GM03348 (cell line): ENCODE measurements at regions not wholly inside any gene's neighbourhood (a gene's known extent, or its start where the extent isn't known, plus 50 kb on each side); places are given as distances from the start of the nearest gene placed in this dataset.

ENCODE experiments used
- DNase-seq: peaks from one replicate; pipeline ENCODE4 v3.0.0; 2012; ENCODE audit warnings: low spot score

DNA sequence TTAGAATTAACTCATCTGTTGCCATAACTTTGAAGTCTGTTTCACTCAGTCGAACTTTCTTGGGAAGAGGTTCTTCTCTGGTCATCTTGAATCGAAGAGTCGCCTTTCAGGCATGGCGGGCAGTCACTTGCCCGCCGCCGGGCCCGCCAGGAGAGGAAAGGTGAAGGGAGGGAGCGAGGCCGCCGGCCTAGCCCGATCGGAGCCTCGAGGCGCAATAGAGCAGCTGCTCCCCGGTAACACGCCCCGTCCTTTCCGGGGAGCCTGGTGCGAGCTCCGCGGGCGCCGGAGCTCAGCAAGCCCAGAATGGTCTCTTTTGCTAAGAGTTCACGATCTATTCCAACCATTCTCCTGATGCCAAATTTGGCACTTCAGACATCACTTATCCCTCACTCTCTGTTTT, 591.8 kb downstream of the TFAP2B start:
- DNase-seq = no peak

DNA sequence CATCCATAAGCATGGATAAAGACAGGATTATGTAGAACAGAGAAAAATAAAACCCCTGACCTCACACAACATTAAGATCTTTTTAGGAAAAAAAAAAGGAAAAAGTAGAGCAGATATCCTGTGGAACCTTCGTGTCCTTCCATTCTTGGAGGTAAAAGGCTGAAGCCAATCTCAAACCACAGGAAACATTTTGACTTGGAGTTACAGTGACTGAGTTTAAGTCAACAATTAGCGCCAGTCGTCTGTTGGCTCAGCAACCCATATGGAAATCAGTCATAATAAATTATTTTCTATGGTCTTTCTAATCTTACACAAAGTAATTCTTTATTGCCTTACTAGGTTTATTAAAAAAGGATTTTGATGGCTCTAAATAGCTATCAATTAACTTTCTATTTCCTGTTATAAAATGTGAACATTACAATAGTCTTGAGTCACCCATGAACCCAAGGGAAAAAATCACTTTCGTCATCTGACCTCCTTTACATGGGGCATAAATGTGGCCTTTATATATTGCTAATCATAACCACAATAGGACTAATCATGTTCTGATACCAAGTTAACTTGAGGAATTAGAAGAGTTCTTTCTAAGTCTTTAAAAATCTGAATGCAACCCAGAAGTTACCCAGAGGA, 592.9 kb downstream of the TFAP2B start:
- DNase-seq = no peak

DNA sequence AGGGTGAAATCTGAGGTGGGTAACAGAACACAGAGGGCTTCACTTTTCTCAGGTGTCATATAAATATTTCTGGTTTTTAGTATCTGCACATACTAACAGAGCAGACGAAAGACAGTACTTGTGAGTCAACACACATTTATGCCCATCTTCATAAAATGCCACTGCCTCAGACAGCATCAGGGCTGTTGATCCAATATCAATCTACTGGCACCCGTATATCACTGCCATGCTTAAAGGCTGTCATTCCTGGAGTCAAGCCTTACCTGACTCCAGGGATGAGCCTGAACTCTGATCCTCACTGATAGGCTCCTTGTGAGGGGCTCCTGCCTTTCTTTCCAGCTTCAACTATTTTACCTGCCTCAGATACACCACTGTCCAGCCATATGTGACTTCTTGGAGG, 595.7 kb downstream of the TFAP2B start:
- no peak for DNase-seq

DNA sequence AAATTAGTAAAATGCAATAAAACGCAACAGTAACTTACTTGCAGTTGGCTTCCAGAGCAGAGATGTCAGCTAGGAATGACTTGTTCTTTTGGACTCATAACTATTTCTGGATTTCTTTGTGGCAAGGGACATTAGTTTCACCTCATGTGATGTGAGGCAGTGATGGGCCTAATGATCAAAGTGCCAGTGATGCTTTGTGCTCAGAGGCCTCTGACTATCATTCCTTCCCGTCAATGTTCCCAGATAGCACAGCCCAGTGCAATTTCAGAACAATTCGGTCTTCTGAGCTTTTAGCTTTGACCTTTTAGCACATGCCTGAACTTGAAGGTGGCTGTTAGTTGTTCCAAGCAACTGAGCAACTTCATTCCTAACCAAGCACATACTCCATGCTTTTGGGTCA, 596.8 kb downstream of the TFAP2B start:
- no peak for DNase-seq

DNA sequence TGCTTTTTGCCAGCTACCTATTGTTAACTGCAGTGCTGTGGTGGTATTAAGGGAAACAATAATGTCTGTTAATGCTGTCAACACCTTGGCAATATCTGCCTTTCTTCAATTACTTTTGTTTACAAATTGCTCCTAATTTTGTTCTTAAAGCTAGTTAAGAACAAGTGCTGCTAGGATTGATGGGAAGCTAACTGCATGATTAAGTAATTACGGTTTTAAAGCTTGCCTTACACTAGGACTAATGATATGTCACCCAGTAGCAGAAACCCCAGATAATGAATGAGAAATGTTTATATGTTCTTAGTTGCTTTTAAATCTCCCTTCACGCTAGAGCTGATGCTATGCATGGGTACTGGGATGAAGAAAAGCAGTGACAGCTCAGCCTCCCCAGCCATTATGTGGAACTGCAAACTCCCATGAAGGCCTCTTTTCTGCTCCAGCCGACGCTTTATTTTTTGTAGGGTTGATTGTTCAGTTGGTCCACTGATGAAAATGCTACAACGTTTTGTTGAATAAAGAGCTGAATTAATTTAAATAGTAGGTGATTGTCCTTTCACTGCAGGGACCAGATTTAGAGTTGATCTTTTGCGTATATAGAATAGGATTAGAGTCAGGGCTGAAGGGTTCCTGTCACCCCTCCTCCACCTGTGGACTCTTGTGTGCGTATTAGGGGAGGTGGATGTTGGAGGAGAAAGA, 610.5 kb downstream of the TFAP2B start:
- DNase-seq = no peak

DNA sequence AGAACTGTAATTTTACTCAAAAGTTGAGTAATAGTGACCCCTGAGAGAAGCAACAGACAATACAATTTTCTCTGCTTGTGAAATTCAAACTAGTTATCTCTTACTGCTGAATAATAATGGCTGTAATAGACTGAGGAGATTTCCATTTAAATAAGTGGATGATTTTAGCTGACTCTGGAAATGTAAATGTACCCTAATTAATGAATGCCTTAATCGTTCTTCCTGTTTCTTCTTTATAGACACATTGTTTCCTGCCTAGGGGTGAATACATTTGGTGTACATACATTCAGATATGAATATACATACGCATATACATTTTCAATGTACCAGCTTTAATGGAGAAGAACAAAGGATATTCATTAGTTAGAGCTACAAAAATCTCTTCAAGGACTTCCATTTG, 611.9 kb downstream of the TFAP2B start:
- no peak for DNase-seq

DNA sequence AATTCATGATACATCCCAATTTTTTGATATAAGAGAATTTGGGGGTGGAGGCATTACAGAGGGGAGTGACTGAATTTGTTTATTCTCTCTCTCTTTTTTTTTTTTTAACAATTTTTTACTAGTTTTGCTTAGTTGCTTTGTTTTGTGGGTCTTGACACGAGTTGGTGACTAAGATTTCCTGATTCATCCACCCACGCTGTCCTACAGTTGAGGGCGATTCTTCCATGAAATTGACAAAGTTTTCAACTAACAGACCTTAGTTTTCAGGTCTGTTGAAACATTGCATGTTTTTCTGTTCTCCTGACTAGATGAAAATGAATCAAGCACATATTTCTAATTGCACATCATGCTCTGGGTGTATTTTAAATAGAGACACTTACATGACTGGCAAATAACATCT, 613.8 kb downstream of the TFAP2B start:
- DNase-seq = no peak

DNA sequence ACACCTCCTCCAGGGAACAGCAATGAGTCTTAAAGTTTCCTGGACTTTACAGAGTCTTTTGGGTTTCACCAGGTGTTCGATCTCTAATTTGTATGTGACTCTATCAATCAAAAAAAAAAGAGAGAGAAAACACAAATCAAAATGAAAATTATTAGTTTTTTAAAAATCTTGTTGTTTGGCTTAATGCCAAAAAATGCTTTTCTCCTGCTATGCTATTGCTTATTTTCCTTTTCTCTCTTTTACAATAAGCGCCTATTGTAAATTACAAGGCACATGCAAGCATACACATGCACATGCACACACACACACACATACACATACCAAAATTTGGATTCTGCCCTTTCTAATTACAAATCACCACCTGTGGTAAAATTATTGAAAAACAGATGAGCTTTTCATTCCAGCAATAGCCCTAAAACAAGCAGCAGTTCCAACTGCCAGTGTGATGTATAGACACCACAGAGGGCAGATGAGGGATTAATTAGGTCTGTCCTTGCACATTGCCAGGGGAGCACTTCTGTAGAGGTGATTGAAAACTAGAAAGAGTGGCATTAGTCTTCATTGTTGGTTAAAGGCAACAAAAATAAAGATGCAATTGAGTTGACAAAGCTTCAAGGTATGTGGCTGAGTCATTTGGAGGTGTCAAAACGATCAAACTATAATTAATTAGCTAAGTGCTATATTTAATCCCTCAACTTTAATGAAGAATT, 631.7 kb downstream of the TFAP2B start:
- no peak for DNase-seq

DNA sequence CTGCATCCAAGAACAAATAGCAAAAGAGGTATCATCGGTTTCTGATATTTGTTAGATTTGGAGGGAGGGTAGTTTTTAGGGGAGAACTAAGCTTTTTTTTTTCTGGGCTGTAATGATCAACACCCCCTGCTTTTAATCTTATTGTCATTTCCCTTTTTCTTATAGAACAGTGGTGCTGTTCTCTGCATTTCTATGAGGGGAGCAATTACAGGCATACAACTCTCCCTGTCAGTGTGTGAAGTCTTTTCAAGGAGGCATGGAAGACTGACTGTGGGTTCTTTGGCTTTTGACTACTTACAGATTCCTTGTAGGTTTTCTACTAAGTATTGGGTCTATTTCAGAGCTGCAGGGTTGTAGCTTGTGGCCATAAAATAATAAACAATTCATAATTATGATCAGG, 632.3 kb downstream of the TFAP2B start:
- no peak for DNase-seq

DNA sequence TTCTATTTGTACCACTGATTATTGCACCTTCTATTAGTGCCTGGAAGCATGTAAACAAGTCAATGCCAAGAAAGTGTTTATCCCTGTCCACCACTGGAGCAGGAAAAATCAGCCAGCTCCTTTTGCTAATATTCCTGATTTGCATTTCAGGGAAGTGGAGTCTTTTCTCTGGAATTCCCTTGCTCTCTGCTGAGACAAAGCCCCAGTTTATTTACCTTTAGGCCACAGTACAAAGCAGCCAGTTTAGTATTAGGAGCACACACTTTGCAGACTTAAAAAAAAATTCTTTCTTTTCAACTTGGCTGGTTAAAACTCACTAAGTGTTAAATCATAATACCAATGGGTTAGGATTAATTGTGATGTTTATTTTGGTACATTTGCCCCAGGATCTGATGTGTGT, 631.1 kb downstream of the PKHD1 start:
- no peak for DNase-seq

DNA sequence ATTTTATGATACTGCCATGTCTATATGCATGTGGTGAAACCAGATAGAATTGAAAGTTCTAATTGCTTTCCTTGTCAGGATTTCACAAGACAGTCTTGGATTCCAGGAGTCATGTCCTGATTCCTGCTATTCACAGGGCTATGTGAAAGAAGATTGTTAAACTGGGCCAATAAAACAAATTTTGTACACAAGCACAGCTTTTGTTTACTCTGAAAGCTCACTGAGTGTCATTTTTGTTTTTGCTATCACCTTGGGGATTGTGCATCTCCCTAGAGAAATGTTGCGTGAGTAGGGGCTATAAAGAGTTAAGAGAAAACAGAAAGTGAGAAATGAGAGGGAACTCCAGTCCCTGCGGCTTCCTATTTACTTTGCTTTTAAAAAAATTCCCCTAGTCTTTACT, 627.5 kb downstream of the PKHD1 start:
- no peak for DNase-seq

DNA sequence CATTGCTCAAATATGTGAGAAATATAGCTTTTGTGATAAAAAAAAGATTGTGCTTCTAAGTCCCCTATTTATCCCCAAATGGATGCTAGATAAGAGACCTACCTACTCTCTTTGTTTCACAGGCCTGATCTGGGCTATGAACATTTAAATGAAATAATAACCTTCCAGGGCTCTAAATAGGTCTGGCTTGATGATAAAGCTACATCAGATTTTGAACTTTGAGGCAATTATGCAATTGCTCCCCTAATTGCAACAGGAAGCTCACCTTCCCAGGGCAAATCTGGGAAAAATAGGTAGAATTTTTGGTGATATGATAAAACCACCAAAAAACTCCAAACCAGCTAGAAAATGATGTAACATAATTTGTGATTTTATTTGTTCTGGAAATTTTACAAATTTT, 624.5 kb downstream of the PKHD1 start:
- no peak for DNase-seq

DNA sequence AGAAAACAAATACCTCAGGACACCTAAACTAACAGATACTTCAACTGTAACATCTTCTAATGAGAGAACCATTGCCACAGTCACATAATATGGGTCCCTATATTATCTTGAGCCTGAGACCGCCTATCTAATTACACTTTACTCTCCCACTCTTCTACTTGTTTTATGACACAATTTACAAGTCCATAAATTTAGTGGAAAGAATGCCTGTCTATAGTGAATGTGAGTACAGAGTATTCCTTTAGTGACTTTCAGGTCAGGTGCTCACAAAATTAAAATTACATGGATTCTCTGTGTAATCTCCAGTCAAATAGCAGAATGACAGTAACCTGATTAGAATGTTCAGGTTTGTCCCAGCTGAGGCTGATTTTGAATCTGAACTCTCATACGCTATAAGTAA, 624.1 kb downstream of the PKHD1 start:
- no peak for DNase-seq

DNA sequence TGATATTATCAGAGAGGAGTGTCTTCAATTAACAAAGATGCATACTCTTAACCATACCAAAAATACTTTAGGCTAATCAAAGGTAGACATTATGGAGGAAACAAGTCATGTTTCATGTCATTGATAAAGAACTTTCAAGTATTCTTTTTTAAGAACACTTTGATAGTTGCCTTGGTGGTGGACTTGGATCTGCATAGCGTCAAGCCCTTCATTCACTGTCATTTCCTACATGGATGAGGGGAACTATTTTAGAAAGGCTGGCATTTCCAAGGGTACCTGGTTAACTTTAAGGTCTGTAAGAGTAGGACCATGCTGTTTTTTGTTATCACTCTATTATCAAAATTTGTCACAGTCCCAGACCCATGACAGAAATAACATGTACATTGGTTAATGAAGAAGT, 622.5 kb downstream of the PKHD1 start:
- DNase-seq = no peak

DNA sequence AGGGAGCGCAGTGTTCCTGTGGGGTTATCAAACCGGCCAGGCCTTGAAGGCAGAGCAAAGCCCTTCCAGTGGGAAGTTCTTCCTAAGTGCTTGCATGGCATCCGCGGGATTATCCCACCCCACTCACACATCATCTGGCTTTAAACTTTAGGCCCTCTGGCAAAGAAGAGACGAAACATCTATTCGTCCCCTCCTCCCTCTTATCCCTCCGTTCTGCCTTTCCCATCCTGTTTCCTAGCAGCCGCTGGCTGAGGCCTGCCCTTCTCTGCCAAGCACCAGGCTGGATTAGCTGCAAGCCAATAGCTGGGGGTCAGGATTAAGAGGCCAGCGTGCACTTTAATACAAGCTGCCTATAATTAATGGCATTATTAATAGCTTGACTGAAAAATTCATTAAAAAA, 621.0 kb downstream of the PKHD1 start:
- no peak for DNase-seq

DNA sequence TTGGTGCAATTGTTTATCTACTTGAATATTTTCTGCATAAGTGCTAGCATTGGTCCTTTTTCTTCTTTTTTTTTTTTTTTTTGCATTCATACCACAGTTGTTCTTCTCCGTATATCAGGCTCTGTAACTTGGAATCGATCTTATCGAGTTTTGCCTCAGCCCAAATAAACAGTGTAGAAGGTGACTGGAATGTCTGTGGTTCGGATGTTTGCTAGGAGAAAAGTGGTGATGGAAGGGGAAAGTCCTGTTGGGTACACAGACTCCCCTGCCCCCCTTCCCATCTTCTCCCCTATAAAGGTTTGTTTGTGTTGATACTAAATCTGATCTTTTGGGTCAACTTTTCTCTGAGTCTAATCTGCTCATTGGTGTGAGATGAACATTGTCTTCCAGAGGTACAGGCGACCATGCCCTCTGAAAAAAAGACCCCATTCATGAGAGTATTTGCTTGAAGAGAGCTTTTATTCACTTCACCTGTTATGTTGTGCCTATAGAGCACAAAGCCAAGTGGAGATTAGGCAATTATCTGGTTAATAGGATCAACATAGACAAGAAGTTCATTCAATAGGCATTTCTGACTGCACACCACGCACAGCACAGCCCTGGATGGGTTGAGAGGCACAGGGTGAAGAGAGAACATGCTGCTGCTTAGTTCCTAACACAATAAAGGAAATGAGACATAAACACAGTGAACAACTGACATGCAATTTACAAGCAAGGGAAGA, 620.0 kb downstream of the PKHD1 start:
- no peak for DNase-seq

DNA sequence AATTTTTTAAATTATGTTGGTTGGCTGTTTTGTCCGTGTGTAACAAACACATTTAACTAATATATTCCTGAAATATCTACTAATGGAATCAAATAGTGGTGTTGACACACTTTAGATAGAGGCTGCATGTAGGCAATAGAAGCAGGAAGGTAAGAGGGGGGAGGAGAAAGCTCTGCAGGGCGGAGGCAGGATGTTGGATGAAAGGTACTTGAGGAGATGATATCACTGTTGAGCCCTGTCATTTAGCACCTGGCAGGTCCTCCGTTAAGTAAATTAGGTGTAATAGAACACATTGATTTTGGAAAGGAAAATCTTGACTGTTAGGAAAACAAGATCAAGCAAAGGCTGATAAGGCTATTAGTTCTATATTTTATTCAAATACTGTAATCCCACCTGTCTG, 618.7 kb downstream of the PKHD1 start:
- DNase-seq = no peak

DNA sequence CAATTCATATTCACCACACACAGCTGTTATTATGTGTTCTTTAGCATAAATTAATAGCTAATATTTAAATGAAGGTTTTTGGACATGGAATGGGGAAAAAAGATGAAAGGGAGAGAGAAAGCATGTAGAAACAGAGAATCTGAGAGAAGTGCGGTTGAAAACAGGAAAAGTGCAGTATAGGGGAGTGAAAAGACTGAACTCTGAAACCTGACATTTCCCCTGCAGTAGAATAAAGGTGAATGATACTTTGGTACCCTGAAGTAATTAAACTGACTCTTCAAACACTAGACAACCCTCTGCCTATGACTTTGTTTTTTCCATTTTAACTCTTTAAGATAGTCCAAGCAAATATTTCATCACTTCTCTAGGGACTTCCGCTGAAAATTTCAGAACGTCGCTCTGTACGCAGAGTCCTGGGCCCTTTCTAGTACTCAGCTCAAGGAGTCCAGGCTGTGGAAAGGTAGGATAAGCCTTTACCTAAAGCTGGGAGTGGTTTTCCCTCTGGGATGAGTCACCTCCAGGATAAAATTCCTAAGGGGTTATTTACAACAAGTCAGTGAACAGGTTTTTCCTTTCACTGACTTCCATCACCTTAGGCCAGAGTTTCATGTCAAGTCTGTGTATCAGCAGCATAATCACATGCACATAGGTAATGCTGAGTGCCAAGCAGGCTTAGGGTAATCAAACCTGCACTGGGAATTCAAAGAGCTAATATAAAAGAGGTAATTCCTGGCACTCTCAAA, 614.5 kb downstream of the PKHD1 start:
- DNase-seq = no peak

DNA sequence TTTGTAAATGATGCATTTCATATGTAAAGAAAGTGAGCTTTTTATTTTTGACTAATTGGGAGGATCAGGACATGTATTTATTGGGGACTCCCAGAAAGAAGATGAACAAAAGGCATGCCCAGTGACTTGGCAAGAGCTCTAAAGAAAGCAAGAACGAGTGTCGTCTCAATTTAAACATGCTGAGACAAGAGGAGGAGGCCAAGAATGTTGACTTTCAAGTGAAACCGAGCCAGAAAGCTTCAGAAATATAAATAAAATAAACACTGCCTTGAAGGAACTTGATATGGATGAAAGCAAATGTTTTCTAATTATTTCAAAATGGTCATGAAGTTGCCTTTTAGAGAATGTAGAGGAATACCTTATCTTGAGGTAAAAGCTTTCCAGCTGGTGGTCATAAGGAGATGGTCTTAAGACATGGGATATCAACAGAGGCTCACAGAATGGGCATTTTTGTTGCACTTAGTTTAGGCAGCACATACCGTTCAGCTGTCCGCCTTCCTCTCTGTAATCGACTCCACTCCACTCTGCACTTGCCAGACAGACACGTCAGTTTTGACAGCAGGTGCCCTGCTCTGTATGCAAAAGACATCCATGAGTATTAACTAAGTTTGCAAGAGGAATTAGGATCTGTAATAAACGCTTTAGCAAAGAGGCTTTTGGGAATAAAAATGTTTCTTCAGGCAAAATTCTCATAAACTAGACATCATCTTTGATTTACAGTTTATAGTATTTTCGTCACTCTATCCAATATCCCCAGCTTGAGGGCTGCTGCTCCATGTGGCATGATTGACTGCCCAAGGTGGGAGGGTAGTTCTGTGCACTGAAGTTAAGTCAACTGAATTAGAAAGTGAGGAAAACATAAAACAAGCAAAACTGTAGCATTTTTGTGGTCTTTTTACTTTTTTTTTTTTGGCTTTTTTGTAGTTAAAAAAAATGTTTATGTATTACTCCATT, 613.1 kb downstream of the PKHD1 start:
- DNase-seq = no peak

DNA sequence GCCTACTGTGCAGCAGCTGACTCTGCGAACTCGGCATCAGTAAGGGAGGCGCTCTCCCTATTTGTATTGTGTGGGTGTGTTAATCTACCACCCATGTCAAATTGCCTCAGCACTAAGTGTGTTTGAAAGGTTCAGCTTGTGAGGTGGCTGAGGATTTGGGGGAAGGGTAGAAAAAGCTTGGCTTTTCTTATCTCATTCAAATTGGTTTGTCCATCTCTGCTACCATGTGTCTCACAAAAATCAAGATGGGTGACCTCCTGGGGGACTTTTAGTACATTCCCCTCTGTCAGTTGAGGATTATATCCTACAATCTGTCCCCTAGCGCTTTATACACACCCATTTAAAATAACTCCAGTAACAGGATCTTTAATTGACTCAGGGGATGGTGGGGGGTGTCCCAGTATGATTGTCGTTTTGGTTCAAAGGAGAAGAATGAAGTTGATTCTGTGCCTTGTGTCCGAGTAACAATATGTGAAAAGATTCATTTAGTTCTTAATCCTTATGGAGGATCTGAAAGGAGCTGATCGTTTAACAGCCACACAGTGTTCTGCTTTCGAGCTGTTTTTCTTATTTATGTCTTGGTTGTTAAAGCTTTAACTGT, 609.6 kb downstream of the PKHD1 start:
- no peak for DNase-seq

DNA sequence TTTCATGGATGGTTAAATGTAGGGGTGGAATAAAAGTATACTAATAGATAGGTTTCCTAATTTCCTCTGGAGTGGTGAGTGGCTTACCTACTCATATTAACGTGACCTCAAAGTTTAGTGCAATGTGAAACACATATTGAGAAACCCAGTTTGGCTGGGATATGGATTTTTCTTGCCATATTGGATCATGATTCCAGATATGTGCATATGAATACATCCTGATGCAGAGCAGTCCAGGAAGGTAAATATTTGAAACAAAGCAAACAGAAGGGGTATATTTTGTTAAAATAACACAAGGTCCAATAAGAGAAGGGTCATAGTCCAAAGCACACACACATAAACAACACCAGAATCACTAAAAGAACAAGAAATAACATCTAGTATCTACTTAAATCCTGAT, 608.1 kb downstream of the PKHD1 start:
- no peak for DNase-seq
